Neural cell (in vitro differentiated cells): ENCODE measurements at regions not wholly inside any gene's neighbourhood (a gene's known extent, or its start where the extent isn't known, plus 50 kb on each side); places are given as distances from the start of the nearest gene placed in this dataset.

Experiments
- H2AFZ ChIP-seq: fragments of 200-600, 300-800 bp; sonication (generic), shearing (Covaris generic); 2 replicates; pipeline ENCODE4 v1.6.0; 2014; ENCODE audit warnings: low read depth, mild to moderate bottlenecking, antibody characterized with exemption, low read length, moderate library complexity
- H3F3A ChIP-seq: fragments of 200-600 bp; shearing (Covaris generic); 2 replicates; pipeline ENCODE4 v1.6.1; 2016; ENCODE audit warnings: mild to moderate bottlenecking, moderate library complexity, mixed read lengths, antibody characterized with exemption, low read length; ENCODE audit not compliant: insufficient read depth, poor library complexity, severe bottlenecking
- H3K27ac ChIP-seq: fragments of 200-600, 300-800 bp; sonication (generic), shearing (Covaris generic); 2 replicates; pipeline ENCODE4 v1.5.1; 2014; ENCODE audit warnings: mild to moderate bottlenecking, low read length, moderate library complexity
- H3K27me3 ChIP-seq: fragments of 300-800, 200-600 bp; sonication (generic), shearing (Covaris generic); 2 replicates; pipeline ENCODE4 v1.6.0; 2014; ENCODE audit warnings: mild to moderate bottlenecking, low read depth, low read length, moderate library complexity; ENCODE audit not compliant: insufficient read depth
- H3K36me3 ChIP-seq: fragments of 300-800, 200-600 bp; sonication (generic), shearing (Covaris generic); 2 replicates; pipeline ENCODE4 v1.5.1; 2014; ENCODE audit warnings: mild to moderate bottlenecking, antibody characterized with exemption, low read length, moderate library complexity; ENCODE audit not compliant: insufficient read depth
- H3K4me2 ChIP-seq: fragments of 300-800, 200-600 bp; sonication (generic), shearing (Covaris generic); 2 replicates; pipeline ENCODE4 v1.6.0; 2014; ENCODE audit warnings: mild to moderate bottlenecking, low read length
- H3K4me3 ChIP-seq: fragments of 300-800, 200-600 bp; sonication (generic), shearing (Covaris generic); 2 replicates; pipeline ENCODE4 v1.5.1; 2014; ENCODE audit warnings: mild to moderate bottlenecking, low read length, moderate library complexity
- H3K79me2 ChIP-seq: fragments of 200-600 bp; shearing (Covaris generic); replicated peaks from 2 replicates; pipeline ENCODE4 v1.6.0; 2014; ENCODE audit warnings: mild to moderate bottlenecking, low read length, moderate library complexity; ENCODE audit not compliant: insufficient read depth
- H3K9ac ChIP-seq: fragments of 300-800, 200-600 bp; sonication (generic), shearing (Covaris generic); 2 replicates; pipeline ENCODE4 v1.6.1; 2016; ENCODE audit warnings: mild to moderate bottlenecking, low read length, mixed read lengths
- H3K9me2 ChIP-seq: fragments of 200-600 bp; shearing (Covaris generic); 2 replicates; pipeline ENCODE4 v1.6.1; 2016; ENCODE audit warnings: mild to moderate bottlenecking, low read length, mixed read lengths; ENCODE audit not compliant: insufficient read depth
- H3K9me3 ChIP-seq: fragments of 200-600, 300-800 bp; sonication (generic), shearing (Covaris generic); 2 replicates; pipeline ENCODE4 v1.6.1; 2016; ENCODE audit warnings: mild to moderate bottlenecking, mixed run types, low read length, moderate library complexity, mixed read lengths
- H4K20me1 ChIP-seq: fragments of 200-600 bp; shearing (Covaris generic); 2 replicates; pipeline ENCODE4 v1.6.1; 2016; ENCODE audit warnings: mild to moderate bottlenecking, mixed run types; ENCODE audit not compliant: insufficient read depth
- CTCF ChIP-seq: fragments of 450-650 bp; IDR thresholded peaks from 2 replicates; pipeline ENCODE4 v1.5.1; 2014; ENCODE audit warnings: antibody characterized with exemption, mild to moderate bottlenecking, moderate library complexity; ENCODE audit not compliant: poor library complexity, severe bottlenecking
- EP300 ChIP-seq: fragments of 450-650 bp; conservative IDR thresholded peaks from 2 replicates; pipeline ENCODE4 v1.6.1; 2014; ENCODE audit warnings: antibody characterized with exemption, mild to moderate bottlenecking, moderate library complexity; ENCODE audit not compliant: poor library complexity, severe bottlenecking
- EZH2 ChIP-seq: fragments of 200-600, 300-800 bp; shearing (Covaris generic), sonication (generic); IDR thresholded peaks from 2 replicates; pipeline ENCODE4 v1.6.1; 2014; ENCODE audit warnings: antibody characterized with exemption, low read length, borderline replicate concordance, mild to moderate bottlenecking; ENCODE audit not compliant: insufficient read depth, poor library complexity, severe bottlenecking
- MXI1 ChIP-seq: fragments of 450-650 bp; conservative IDR thresholded peaks from 2 replicates; pipeline ENCODE4 v1.6.1; 2014; ENCODE audit warnings: antibody characterized with exemption, mild to moderate bottlenecking; ENCODE audit not compliant: poor library complexity, severe bottlenecking
- POLR2AphosphoS5 ChIP-seq: IDR thresholded peaks from 2 replicates; pipeline ENCODE4 v1.6.1; 2012
- RAD21 ChIP-seq: fragments of 450-650 bp; conservative IDR thresholded peaks from 2 replicates; pipeline ENCODE4 v1.6.1; 2014; ENCODE audit warnings: antibody characterized with exemption, mild to moderate bottlenecking, moderate library complexity
- SMC3 ChIP-seq: fragments of 450-650 bp; conservative IDR thresholded peaks from 2 replicates; pipeline ENCODE4 v1.6.1; 2014; ENCODE audit warnings: antibody characterized with exemption, mild to moderate bottlenecking, moderate library complexity; ENCODE audit not compliant: poor library complexity
- TAF1 ChIP-seq: IDR thresholded peaks from 2 replicates; pipeline ENCODE4 v1.6.1; 2012; ENCODE audit warnings: low read depth
- TF ChIP-seq, protein P1 (sequence below): IDR thresholded peaks from 2 replicates; pipeline ENCODE4 v1.6.1; 2012; ENCODE audit warnings: borderline replicate concordance

DNA sequence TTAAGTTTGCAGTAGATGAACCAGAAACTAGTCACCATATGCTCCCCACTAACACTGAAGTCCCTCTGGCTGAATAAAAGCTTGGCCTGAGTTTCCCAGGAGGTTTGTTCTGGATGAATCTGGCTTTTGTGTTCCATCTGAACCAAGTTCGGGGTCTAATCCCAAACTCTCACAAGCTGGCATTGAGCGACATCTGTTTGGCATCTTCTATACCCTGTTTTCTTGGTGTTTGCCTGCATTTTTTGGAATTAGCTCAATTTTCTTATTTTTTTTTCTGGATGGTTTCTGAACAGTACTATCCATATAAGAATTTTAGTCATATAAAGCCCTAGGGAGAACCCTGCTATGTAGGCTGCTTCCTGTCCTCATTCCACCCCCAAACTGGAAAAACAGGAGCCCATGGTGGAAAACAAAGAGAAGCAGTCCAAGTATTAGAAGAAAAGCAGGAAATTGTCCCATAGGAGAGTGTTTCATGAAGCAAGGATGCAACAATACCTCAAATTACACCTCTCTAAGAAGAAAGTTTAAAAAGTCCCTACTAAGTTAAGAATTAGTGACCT is 737.1 kb downstream of the DHX35 start:
- no peaks in the 10 kb centered on the region for H3K9me2 ChIP-seq
- no peak for TF ChIP-seq EP300
- TF ChIP-seq SMC3 = no peak
- TF ChIP-seq RAD21 = no peak
- no peak for TF ChIP-seq CTCF
- no peak for TF ChIP-seq POLR2AphosphoS5
- no peak for TF ChIP-seq TAF1
- TF ChIP-seq EZH2 = no peak
- TF ChIP-seq, protein P1, sequence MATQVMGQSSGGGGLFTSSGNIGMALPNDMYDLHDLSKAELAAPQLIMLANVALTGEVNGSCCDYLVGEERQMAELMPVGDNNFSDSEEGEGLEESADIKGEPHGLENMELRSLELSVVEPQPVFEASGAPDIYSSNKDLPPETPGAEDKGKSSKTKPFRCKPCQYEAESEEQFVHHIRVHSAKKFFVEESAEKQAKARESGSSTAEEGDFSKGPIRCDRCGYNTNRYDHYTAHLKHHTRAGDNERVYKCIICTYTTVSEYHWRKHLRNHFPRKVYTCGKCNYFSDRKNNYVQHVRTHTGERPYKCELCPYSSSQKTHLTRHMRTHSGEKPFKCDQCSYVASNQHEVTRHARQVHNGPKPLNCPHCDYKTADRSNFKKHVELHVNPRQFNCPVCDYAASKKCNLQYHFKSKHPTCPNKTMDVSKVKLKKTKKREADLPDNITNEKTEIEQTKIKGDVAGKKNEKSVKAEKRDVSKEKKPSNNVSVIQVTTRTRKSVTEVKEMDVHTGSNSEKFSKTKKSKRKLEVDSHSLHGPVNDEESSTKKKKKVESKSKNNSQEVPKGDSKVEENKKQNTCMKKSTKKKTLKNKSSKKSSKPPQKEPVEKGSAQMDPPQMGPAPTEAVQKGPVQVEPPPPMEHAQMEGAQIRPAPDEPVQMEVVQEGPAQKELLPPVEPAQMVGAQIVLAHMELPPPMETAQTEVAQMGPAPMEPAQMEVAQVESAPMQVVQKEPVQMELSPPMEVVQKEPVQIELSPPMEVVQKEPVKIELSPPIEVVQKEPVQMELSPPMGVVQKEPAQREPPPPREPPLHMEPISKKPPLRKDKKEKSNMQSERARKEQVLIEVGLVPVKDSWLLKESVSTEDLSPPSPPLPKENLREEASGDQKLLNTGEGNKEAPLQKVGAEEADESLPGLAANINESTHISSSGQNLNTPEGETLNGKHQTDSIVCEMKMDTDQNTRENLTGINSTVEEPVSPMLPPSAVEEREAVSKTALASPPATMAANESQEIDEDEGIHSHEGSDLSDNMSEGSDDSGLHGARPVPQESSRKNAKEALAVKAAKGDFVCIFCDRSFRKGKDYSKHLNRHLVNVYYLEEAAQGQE = no peak

DNA sequence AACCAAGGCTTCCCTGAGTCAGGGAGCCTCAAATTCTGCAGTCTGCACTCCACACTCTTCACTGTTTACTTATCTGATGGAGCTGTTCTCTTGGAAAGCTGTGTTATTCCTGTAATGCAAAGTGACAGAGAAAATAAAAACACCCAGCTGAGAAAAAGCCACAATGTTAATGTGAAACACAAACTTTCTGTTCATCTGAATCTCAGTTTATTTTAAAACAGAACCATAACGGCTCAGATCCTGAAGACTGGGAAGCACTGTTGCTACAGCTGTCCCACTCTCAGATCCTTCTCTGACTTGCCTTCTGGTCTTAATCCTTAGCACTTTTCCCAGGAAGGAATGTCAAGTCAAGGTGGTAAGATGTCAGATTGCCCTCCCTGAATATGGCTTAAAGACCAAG is 736.6 kb downstream of the DHX35 start:
- no peaks in the 10 kb centered on the region for H3F3A ChIP-seq
- no peaks in the 10 kb centered on the region for H3K9me2 ChIP-seq
- no peaks in the 10 kb centered on the region for H3K9me3 ChIP-seq
- H3K9ac ChIP-seq = no peak overlapping the region
- H3K27ac ChIP-seq = no peak overlapping the region
- H2AFZ ChIP-seq = no peak overlapping the region
- H3K4me2 ChIP-seq = no peak overlapping the region
- no peaks in the 10 kb centered on the region for H3K36me3 ChIP-seq
- TF ChIP-seq CTCF (no peak), EP300 (no peak), RAD21 (no peak), POLR2AphosphoS5 (no peak), TAF1 (no peak), MXI1 (no peak), SMC3 (no peak), EZH2 (no peak)
- TF ChIP-seq, protein P1 = no peak
- no peaks in the 10 kb centered on the region for H3K27me3 ChIP-seq
- H3K79me2 ChIP-seq = no peaks in the 10 kb centered on the region
- no peaks in the 10 kb centered on the region for H4K20me1 ChIP-seq
- H3K4me3 ChIP-seq = no peak overlapping the region

More for the DNA sequence above, 737.1 kb downstream of the DHX35 start:
- Histone ChIP-seq H3K36me3 (no peaks in the 10 kb centered on the region), H3K4me2 (no peak overlapping the region), H3K27me3 (no peaks in the 10 kb centered on the region), H3K4me3 (no peak overlapping the region), H2AFZ (no peak overlapping the region), H3K79me2 (no peaks in the 10 kb centered on the region), H3F3A (no peaks in the 10 kb centered on the region), H3K9ac (no peak overlapping the region), H3K9me3 (no peaks in the 10 kb centered on the region), H3K27ac (no peak overlapping the region), H4K20me1 (no peaks in the 10 kb centered on the region)
